ENCODE measurements at regions not wholly inside any gene's neighbourhood (a gene's known extent, or its start where the extent isn't known, plus 50 kb on each side); places are given as distances from the start of the nearest gene placed in this dataset.
"Not testable (repeated sequence)": the region's sequence is repeated elsewhere in the genome, so short reads cannot be mapped to it uniquely, and the experiment has no call there.

- Histone ChIP-seq H3K4me1 (no peaks in the 10 kb centered on the region), H3K27me3 (ENCODE audit: low read depth) (peaks cover 42% of the 10 kb centered on the region), H3K9me3 (replicated peaks) (no peaks in the 10 kb centered on the region), H3K27ac (replicated peaks) (no peak overlapping the region), H3K36me3 (no peaks in the 10 kb centered on the region), H3K4me3 (no peak overlapping the region)
- intact Hi-C loops (cut with micrococcal nuclease): no loop called here
- no peak for DNase-seq
- no peak for TF ChIP-seq CTCF (IDR thresholded peaks at IDR 0.05; ENCODE audit: borderline replicate concordance)
Observed at GRCh38 chr7:127476618-127477017, 84.1 kb upstream of the ZNF800 start.

- intact Hi-C loops (cut with micrococcal nuclease): no loop called here
- no peak for DNase-seq
- no peaks in the 10 kb centered on the region for H3K4me1 ChIP-seq
- H3K9me3 ChIP-seq (replicated peaks): no peaks in the 10 kb centered on the region
- no peak overlapping the region for H3K4me3 ChIP-seq
- H3K27me3 ChIP-seq (ENCODE audit: low read depth): peaks cover 24% of the 10 kb centered on the region
- no peak overlapping the region for H3K27ac ChIP-seq (replicated peaks)
- TF ChIP-seq CTCF (IDR thresholded peaks at IDR 0.05; ENCODE audit: borderline replicate concordance): no peak
- H3K36me3 ChIP-seq: no peaks in the 10 kb centered on the region
Observed at GRCh38 chr7:127474457-127474856, 81.9 kb upstream of the ZNF800 start.

GRCh38 chr7:127473409-127473808 is 80.9 kb upstream of the ZNF800 start:
- intact Hi-C loops (cut with micrococcal nuclease): no loop called here
- DNase-seq: no peak
- TF ChIP-seq CTCF (IDR thresholded peaks at IDR 0.05; ENCODE audit: borderline replicate concordance): no peak

GRCh38 chr7:127460077-127460476 is 67.6 kb upstream of the ZNF800 start:
- Histone ChIP-seq H3K27ac (replicated peaks) (no peak overlapping the region), H3K4me3 (no peak overlapping the region), H3K27me3 (ENCODE audit: low read depth) (no peaks in the 10 kb centered on the region), H3K4me1 (no peaks in the 10 kb centered on the region), H3K9me3 (replicated peaks) (peaks cover 58% of the 10 kb centered on the region), H3K36me3 (no peaks in the 10 kb centered on the region)
- TF ChIP-seq CTCF (IDR thresholded peaks at IDR 0.05; ENCODE audit: borderline replicate concordance): no peak
- intact Hi-C loops (cut with micrococcal nuclease): no loop called here
- no peak for DNase-seq

More at GRCh38 chr7:127473409-127473808, 80.9 kb upstream of the ZNF800 start:
- peaks cover 13% of the 10 kb centered on the region for H3K27me3 ChIP-seq (ENCODE audit: low read depth)
- H3K4me1 ChIP-seq: no peaks in the 10 kb centered on the region
- H3K36me3 ChIP-seq: no peaks in the 10 kb centered on the region
- no peak overlapping the region for H3K4me3 ChIP-seq
- no peaks in the 10 kb centered on the region for H3K9me3 ChIP-seq (replicated peaks)
- H3K27ac ChIP-seq (replicated peaks): no peak overlapping the region

GRCh38 chr7:127451258-127451657 is 58.8 kb upstream of the ZNF800 start:
- H3K36me3 ChIP-seq; DNase-seq; H3K4me3 ChIP-seq; intact Hi-C loops (cut with micrococcal nuclease); H3K4me1 ChIP-seq; H3K27ac ChIP-seq (replicated peaks): not testable (repeated sequence)
- peaks cover 37% of the 10 kb centered on the region for H3K27me3 ChIP-seq (ENCODE audit: low read depth)
- peaks cover 32% of the 10 kb centered on the region for H3K9me3 ChIP-seq (replicated peaks)

- no peak for TF ChIP-seq CTCF (IDR thresholded peaks at IDR 0.05; ENCODE audit: borderline replicate concordance)
- H3K4me1 ChIP-seq: no peaks in the 10 kb centered on the region
- intact Hi-C loops (cut with micrococcal nuclease): no loop called here
- no peak overlapping the region for H3K27ac ChIP-seq (replicated peaks)
- H3K9me3 ChIP-seq (replicated peaks): peaks cover 32% of the 10 kb centered on the region
- no peaks in the 10 kb centered on the region for H3K36me3 ChIP-seq
- peaks cover 44% of the 10 kb centered on the region for H3K27me3 ChIP-seq (ENCODE audit: low read depth)
- no peak for DNase-seq
- H3K4me3 ChIP-seq: no peak overlapping the region
Observed at GRCh38 chr7:127448566-127448965, 56.1 kb upstream of the ZNF800 start.

Data from left ventricle myocardium inferior (tissue), 1 donor.